Neural progenitor cell (in vitro differentiated cells): ENCODE measurements at regions not wholly inside any gene's neighbourhood (a gene's known extent, or its start where the extent isn't known, plus 50 kb on each side); places are given as distances from the start of the nearest gene placed in this dataset.

Source experiments
- CTCF ChIP-seq: fragments of 200-600 bp; sonication (generic); IDR thresholded peaks from 2 replicates; pipeline ENCODE4 v1.5.1; 2017; ENCODE audit warnings: antibody characterized with exemption, mild to moderate bottlenecking
- EZH2 ChIP-seq: fragments of 200-600 bp; sonication (generic); IDR thresholded peaks from 2 replicates; pipeline ENCODE4 v1.6.1; 2017; ENCODE audit warnings: antibody characterized with exemption, mild to moderate bottlenecking, moderate library complexity
- EZH2phosphoT487 ChIP-seq: fragments of 200-600 bp; sonication (generic); IDR thresholded peaks from 2 replicates; pipeline ENCODE4 v1.6.1; 2017; ENCODE audit warnings: antibody characterized with exemption

GRCh38 chr22:47276991-47277390, 514.5 kb downstream of the TBC1D22A start:
- TF ChIP-seq CTCF (no peak), EZH2 (no peak), EZH2phosphoT487 (no peak)
